HFFc6 (cell line): ENCODE measurements at regions not wholly inside any gene's neighbourhood (a gene's known extent, or its start where the extent isn't known, plus 50 kb on each side); places are given as distances from the start of the nearest gene placed in this dataset.
A peak's percentile ranks its signal among the peaks of the same experiment; 100 is the strongest.

Source experiments
- DNase-seq: peaks from one replicate; pipeline ENCODE4 v3.0.0-alpha.2; 2018
- H3K27ac Mint-ChIP-seq: 2 replicates; pipeline ENCODE4 v1.8.0; 2020; ENCODE audit warnings: mild to moderate bottlenecking, mixed read lengths
- H3K27me3 Mint-ChIP-seq: 2 replicates; pipeline ENCODE4 v1.8.0; 2021; ENCODE audit warnings: mild to moderate bottlenecking, moderate library complexity, mixed read lengths; ENCODE audit not compliant: insufficient read depth
- H3K36me3 Mint-ChIP-seq: 2 replicates; pipeline ENCODE4 v1.8.0; 2021; ENCODE audit warnings: low read depth, mixed read lengths
- H3K4me1 Mint-ChIP-seq: 2 replicates; pipeline ENCODE4 v1.8.0; 2020; ENCODE audit warnings: low read depth, mixed read lengths
- H3K4me3 Mint-ChIP-seq: 2 replicates; pipeline ENCODE4 v1.8.0; 2020; ENCODE audit warnings: mild to moderate bottlenecking, moderate library complexity, mixed read lengths
- H3K9me3 Mint-ChIP-seq: 2 replicates; pipeline ENCODE4 v1.8.0; 2020; ENCODE audit warnings: mild to moderate bottlenecking, mixed read lengths
- CTCF ChIP-seq: fragments of 200-600 bp; sonication (generic); IDR thresholded peaks from 2 replicates; pipeline ENCODE4 v1.5.0; 2021; ENCODE audit warnings: antibody characterized with exemption, mild to moderate bottlenecking

- H3K9me3 Mint-ChIP-seq: peaks cover 12% of the 10 kb centered on the region
- DNase-seq: no peak
- no peak overlapping the region for H3K4me3 Mint-ChIP-seq
- peaks cover 6% of the 10 kb centered on the region for H3K4me1 Mint-ChIP-seq
- H3K27ac Mint-ChIP-seq: no peak overlapping the region
- H3K36me3 Mint-ChIP-seq: peaks cover 13% of the 10 kb centered on the region
- no peak for TF ChIP-seq CTCF
- peaks cover 21% of the 10 kb centered on the region for H3K27me3 Mint-ChIP-seq
Measured at GRCh38 chr1:20417581-20417980, 68.4 kb downstream of the CAMK2N1 start.

- H3K36me3 Mint-ChIP-seq: 0 out of 2 replicates have a peak, but pooled peaks cover 4% of the 10 kb centered on the region
- peaks cover 17% of the 10 kb centered on the region for H3K27me3 Mint-ChIP-seq
- no peak overlapping the region for H3K4me3 Mint-ChIP-seq
- peaks cover 11% of the 10 kb centered on the region for H3K4me1 Mint-ChIP-seq
- TF ChIP-seq CTCF: no peak
- peaks cover 4% of the 10 kb centered on the region; the same call in 1 of the 2 replicates for H3K9me3 Mint-ChIP-seq
- no peak overlapping the region for H3K27ac Mint-ChIP-seq
- DNase-seq: no peak
Measured at GRCh38 chr1:20416706-20417105, 69.3 kb downstream of the CAMK2N1 start.

DNA sequence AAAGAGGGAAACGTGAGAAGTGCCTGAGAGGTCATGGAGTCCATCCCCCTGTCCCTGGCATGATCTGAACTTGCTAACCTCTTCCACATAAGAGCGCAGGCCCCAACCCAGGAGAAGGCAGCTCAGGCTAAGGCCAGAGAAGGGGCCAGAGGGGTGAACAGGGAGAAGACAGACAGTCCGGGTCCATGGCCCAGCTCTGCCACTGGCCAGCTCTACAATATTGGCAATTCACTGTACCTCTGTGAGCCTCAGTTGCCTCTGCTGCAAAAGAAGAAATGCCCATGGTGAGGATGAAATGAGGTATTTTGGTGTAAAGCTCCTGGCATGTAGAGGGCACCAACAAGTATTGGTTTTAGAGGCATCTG, 72.3 kb downstream of the CAMK2N1 start:
- no peak for DNase-seq
- Mint-ChIP-seq H3K27ac (no peak overlapping the region), H3K4me1 (peaks cover 27% of the 10 kb centered on the region), H3K36me3 (no peaks in the 10 kb centered on the region), H3K4me3 (no peak overlapping the region), H3K27me3 (peaks cover 8% of the 10 kb centered on the region), H3K9me3 (no peaks in the 10 kb centered on the region)
- TF ChIP-seq CTCF: no peak

DNA sequence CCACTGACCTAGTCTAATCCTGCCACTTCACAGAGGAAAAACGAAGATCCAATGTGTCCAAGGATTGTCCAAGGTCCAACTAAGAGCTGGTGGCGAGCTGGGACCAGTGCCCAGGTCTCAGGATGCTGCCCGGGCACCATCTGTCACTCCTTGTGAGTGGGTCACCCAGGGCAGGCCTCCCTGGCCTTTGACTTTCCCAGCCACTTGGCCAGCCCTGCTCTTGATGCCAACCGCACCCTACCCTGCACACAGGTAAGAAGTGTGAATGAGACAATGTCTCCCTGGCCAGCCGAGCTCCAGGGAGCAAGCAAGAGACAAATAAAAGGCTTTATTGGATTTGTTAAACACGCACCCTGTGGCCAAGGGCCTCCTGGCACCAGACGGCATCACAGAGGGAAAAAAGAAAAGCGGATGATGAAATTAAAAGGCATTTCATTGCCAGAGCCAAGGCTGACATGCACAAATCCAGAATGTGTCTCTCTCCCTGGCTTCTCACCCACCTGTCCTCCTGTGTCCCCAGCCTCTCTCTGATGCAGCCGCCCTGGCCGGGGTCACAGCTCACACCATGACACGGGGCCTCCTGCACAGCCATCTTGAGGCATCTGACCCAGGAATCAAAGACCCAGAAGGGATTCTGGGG, 72.8 kb downstream of the CAMK2N1 start:
- no peak for DNase-seq
- no peak for TF ChIP-seq CTCF
- Mint-ChIP-seq H3K27me3 (peaks cover 7% of the 10 kb centered on the region), H3K27ac (no peak overlapping the region), H3K36me3 (no peaks in the 10 kb centered on the region), H3K4me1 (peaks cover 27% of the 10 kb centered on the region), H3K9me3 (no peaks in the 10 kb centered on the region), H3K4me3 (no peak overlapping the region)

GRCh38 chr1:20411196-20411980, 74.6 kb downstream of the CAMK2N1 start:
- Mint-ChIP-seq H3K27me3 (peaks cover 6% of the 10 kb centered on the region), H3K4me1 (peaks cover 27% of the 10 kb centered on the region), H3K36me3 (no peaks in the 10 kb centered on the region), H3K9me3 (no peaks in the 10 kb centered on the region), H3K27ac (peak overlapping the region; percentile 93), H3K4me3 (peak overlapping the region; percentile 27)
- no peak for TF ChIP-seq CTCF
- peak; percentile 93 for DNase-seq
